Transverse colon (tissue), 3 donors: ENCODE measurements at regions not wholly inside any gene's neighbourhood (a gene's known extent, or its start where the extent isn't known, plus 50 kb on each side); places are given as distances from the start of the nearest gene placed in this dataset.

Source experiments
- CTCF ChIP-seq, 5 experiments: fragments of 200-600 bp in 3 of 5; fragments of 450-650 bp in 2 of 5; sonication (generic) in 3 of 5; IDR thresholded peaks; 1 replicate in 2 of 5; 2 replicates in 3 of 5; pipeline ENCODE4 v1.5.1; 2016 to 2017; ENCODE audit warnings: antibody characterized with exemption in 5 of 5, inconsistent platforms in 3 of 5, mild to moderate bottlenecking in 2 of 5, moderate library complexity in 1 of 5
- POLR2A ChIP-seq: fragments of 450-650 bp; IDR thresholded peaks from one replicate; pipeline ENCODE4 v1.6.1; 2016; ENCODE audit warnings: antibody characterized with exemption, mild to moderate bottlenecking, moderate library complexity

- no peak for TF ChIP-seq CTCF (IDR thresholded peaks at IDR 0.05)
- TF ChIP-seq POLR2A = no peak
These were observed 977.9 kb upstream of the CNTNAP5 start for GRCh38 chr2:123047186-123047585.
